HG03520 (cell line): ENCODE measurements at regions not wholly inside any gene's neighbourhood (a gene's known extent, or its start where the extent isn't known, plus 50 kb on each side); places are given as distances from the start of the nearest gene placed in this dataset.

ENCODE experiments used
- ATAC-seq: cut with Tn5 transposase; IDR thresholded peaks from one replicate; pipeline ENCODE4 v1.9.1; 2021; ENCODE audit warnings: mild to moderate bottlenecking, moderate library complexity; ENCODE audit not compliant: unreplicated experiment

DNA sequence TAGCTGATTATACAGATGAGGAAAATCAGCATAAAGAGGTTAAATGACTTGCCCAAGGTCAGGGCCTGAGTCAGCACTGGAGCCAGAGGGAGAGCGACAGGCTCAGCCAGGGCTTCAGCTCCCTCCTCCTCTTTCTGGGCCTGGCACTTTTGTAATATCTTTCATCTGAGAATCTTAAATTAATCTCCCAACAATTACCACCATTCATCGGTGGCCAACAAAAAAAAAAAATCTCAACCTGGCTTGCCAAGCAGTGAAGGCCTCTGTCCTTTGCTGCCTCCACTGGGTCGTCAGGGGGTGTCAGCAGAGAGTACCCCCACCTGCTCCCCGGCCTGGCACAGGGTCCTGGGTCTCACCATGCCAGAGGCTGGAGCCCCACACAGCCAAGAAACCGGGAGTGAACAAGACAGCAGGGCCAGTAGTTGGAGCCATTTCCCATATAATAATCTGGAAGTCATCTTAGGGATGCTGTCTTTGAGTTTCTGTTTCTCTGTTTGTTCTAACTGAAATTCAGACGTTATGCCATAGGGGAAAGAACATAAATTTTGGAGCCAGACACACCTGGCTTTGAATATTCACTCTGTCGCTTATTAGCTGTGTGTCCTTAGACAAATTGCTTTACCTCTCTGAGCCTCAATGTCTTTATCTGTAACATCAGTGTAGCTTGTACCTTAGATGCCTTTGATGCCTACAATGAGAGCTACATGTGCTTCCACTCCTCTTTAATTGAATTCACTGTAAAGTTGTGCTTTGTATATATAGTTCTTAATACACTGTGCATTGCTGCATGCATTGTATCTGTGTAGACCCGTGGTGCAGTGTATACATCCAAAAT is 299.9 kb upstream of the MSX2 start:
- ATAC-seq: no peak

DNA sequence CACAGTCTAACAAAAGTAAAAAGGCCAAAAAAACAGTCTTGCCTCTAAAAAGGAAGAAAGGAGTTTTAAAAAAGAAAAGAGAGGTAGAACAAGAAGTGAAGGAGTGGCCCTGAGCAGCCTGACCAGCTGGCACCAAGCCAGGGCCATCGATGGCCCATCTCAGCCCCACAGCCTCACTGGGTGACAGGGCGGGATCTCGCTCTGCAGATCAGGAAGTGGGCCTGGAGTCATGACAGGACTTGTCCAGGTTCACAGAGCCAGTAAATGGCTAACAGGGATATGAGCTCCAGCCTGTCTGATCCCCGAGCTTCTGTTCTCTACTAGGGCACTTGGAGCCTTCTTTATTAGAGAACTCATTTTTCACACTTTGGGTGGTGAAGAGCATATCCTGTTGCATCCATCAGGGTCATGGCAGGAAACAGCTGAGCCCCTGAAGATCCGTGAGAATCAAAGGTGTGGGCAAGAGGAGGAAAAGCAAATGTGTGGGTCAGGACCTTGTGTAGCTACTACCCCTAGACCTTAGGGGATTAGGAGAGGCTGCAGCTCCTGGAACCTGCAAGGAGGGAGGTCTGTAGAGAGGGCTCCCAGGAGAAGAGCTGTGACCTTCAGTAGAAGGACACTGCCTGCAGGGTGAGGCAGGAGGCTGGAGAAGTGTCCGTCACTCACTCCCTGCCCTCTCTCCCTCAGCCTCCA is 299.0 kb upstream of the MSX2 start:
- ATAC-seq: no peak

DNA sequence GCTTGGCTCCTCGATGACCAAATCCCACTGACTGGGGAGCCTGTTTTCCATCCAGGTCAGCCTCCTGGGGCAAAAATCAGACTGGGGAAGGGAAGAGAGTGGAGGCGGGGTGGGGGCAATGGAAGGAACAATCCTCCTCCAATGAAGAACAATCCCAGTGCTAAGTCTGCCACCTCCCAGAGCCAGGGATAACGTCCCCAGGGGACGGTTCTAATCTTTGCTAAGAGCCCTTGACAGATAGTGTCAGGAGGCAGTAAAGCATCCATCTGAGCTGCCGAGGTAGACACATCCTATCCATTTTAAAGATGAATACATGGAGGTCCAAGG is 298.5 kb upstream of the MSX2 start:
- ATAC-seq: no peak

DNA sequence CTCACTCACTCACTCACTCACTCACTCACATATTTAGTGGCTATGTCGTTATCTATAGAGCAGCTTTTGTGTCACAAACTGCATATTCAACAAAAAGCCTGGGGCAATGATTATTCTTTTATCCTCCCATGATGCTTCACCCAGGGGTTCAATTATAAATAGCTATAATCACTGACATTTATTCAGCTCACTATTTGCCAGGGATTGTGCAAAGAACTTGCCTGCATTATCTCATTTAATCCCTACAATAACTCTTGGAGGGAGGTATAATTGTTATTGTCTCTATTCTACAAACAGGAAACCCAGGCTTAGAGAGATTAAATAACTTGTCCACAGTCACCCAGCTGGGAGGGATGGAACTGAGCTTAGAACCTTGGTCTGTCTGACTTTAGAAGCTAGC is 298.0 kb upstream of the MSX2 start:
- ATAC-seq: no peak

DNA sequence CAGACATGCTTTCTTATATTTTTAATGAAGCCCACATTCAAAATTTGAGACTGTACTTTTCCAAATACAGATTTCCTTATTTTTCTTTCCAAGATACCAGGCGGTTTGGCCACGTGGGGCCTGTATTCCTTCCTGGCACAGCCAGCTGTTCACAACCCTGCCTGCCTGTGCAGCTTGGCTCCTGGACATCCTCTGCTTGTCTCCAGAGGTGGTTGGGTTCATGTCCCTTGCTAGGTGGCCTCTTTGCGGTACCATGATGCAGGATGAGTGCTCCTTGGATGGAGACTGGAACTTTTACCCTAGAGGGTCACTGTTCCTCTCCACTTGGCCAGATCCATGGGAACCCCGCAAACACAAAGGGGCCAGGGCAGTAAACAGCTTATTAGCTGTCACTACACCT is 297.5 kb upstream of the MSX2 start:
- no peak for ATAC-seq

DNA sequence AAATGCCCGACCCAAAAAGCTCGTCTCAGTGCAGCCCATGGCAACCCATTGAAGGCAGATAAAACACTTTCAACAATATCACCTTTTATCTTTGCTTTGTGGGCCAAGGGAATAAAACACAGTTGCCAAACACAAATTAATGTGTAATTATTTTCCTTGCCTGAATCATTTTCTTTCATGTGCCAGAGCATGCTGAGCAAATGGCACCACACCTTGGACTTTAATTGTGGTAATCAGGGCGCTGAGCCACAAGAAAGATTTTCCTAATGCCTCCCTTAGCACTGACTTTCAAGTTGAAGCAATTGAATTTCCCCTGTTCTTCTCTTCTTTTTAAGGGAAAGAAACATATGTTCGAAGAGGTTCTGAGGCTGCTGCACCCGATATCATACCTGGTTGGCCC is 297.1 kb upstream of the MSX2 start:
- no peak for ATAC-seq

DNA sequence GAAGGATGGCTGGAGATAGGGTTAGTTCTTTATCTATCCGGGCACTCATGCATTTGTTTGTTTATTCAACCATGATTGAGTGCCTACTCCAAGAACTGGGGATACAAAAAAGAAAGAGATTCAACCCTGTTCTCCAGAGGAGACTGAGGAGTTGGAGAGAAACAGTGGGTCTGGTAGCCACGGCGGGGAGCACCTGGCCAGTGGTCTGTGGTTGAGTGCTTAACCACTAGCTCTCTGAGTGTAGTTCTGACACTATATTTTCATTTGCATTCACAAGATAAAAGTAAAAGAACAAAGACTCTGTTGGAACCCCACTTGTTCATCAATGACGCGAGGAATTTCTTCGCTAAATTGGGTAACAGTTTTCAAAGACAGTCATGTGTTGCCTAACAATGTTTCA is 295.5 kb upstream of the MSX2 start:
- no peak for ATAC-seq

DNA sequence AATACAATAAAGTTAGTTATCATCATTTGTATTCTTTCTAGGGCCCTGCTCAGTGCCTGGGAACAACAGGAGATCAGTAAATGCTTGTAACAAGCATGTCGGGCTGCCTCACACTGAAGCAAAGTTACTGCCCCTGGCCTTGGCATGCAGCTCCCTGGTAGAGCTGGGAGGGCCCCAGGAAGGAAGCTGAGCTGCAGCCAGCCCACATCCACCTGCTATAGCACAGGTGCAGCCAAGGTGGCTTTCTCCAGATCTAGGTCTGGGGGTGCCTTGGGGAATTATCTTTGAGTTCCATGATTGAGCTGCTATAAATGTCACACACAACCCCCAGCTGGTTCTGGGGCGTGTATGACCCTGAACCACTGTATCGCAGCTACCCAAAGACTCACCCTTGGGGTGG is 293.4 kb upstream of the MSX2 start:
- ATAC-seq: no peak

DNA sequence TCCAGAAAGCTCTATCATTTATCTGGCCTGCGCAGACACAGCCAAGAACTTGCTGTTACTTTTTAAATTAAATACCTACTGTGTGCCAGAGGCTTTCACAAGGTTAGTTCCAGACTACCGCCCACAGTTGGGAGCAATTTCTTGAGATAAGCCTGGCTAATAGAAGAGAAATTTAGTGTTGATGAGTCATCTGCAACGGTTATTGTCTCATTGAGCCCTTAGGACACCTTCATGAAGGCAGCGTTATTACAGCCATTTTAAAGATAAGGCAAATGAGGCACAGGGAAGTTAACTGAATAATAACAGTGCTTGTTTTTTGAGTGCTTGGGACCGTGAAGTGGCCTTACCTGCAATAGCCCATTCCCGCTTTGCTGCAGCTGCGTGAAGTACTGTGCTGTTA is 292.9 kb upstream of the MSX2 start:
- ATAC-seq: no peak

DNA sequence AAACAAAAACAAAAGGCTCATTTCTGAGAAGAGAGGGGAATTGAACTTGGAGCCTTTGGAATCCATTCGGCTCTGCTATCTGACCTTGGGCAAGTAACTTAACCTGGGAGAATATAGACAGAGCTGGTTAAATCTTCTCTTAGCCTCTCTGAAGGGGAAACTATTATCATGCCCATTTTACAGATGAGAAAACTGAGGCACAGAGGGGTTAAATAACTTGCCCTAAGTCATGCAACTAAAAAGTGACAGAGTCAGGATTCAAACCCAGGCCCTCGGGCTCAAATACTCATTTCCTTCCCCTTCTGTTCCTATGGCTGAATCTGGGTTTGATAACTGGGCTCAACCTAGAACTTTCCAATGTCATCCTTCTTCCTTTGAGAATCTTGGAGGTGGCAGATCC is 291.3 kb upstream of the MSX2 start:
- ATAC-seq: no peak

DNA sequence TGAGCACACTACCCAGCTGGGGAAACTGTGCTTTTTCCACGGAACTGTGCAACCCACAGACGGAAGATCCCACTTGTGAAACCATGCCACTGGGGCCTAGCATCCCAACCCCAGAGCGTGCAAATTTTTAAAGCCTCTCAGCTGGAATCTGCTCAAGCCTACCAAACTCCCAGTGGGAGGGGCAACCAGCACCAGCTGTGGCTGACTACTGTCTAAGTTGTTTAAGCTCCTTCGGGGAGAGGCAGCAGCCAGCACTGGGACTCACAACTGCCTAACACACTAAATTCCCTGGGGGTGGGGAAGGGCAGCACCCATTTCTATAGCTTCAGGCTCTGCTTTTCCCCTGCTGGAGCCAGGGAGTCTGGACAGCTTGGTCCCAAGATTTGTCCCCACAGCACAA is 287.6 kb upstream of the MSX2 start:
- ATAC-seq: no peak

DNA sequence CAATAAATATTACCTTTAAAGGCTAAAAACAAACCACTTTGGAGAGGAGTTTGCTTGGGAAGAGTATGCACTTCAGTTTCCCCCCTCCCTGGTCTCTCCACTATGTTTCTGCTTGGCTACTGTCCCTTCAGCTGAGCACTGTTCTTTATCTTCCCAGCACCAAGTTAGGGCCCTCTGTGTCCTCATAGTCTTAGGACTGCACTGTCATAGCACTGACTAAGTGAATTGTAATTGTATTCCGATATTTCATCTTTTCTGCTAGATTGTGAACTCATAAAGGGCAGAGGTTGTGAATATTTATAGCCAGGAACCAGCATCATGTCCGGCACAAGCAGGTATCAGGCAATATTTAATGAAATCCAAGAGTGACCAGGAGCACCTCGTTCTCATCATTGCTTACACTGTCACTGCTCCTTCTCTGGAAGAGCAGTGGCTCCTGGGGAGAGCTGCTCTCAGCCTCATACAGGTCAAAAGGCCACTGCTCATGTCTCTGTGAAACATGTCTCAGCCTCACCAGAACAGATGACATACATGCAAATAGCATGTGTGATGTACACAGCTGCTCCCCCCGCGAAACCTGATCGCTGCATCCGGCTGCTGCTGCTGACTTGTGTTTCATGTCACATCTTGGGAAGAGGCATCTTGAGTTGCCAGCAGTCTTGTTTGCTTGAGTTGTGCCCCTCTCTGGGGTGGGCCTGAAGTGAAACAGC is 279.7 kb upstream of the MSX2 start:
- no peak for ATAC-seq

DNA sequence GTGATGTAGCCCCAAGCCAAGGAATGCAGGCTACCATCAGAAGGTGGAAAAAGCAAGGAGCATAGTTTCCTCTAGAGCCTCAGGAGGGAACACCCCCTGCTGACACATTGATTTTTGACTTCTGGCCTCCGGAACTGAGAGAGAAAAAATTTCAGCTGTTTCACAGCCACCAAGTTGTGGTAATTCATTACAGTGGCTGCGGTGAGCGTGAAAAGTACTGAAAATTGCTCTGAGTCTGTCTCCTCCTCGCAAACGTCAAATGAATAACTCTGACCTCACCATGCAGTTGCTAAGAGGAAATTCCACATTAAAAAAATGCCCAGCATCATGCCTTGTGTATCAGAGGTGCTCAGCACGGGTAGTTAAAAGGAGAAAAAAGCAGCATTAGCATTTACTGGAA is 277.9 kb upstream of the MSX2 start:
- no peak for ATAC-seq

DNA sequence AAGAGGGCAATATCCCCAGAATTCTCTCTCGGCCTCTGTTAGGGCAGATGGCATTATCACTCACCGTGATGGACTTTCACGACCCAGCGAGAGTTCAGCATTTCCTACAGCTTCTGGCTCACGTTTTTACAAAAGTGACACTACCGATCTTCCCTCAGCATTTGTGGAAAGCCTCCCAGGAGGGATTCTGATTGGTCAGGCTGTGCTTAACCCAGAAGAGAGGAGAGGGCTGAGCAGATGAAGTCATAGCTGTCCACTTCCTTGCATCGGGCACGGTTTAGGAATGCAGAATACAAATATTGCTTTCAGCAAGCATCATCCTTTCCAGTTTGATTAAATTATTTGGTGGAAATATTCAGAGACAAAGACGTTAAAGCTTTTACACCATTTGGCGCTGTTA is 277.4 kb upstream of the MSX2 start:
- no peak for ATAC-seq

DNA sequence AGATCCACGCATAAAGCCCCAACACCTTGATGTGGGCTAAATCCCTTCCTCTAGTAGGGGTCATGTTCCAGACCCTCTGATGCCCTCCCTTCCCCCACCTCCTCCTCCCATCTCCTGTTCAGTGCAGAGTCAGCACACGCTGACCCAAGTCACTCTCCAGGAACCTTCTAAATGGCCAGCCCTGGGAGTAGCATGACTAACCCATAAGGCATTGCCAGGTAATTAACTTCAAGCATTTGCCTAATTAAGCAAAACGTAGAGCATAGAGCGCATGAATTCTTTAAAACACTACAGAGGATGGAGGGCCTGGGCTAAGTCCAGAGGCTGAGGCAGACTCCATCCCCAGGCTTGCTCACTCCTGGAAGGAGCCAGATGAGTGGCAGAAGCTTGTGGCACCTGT is 276.3 kb upstream of the MSX2 start:
- no peak for ATAC-seq

DNA sequence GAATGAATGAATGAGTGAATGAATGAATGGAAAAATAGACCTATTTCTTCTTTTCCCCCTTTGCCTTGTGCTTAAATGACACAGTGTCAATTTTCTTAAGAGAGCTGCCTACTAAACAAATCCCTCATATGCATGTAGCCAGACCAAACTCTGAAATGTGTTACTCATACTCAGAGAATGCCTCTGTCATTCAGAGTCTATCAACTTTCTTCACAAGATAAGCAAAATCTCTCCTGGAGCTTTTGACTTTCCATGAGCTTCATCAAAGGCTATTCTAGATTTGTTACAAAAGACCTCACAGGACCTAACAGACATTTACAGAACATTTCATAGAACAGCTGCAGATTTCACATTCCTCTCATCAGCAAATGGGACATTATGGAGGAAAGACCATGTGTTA is 275.7 kb upstream of the MSX2 start:
- no peak for ATAC-seq

DNA sequence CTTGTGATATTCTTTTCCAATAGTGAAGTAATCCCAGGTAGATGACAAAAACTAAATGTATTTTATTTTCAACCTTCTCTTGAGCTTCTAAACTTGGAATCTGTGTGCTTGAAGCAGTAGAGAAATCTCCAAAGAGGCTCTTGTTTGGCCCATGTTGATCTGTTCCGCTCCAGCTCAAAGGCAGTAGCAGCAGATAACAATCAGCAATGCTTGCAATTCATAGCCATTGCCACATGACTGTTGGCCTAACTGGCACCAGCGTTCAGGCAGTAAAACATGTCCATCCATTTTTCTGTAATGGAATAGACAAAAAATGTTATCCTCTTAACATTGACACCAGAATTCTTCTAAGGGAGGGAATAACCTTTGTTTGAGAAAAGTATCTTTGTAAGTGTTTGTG is 270.7 kb upstream of the MSX2 start:
- no peak for ATAC-seq

DNA sequence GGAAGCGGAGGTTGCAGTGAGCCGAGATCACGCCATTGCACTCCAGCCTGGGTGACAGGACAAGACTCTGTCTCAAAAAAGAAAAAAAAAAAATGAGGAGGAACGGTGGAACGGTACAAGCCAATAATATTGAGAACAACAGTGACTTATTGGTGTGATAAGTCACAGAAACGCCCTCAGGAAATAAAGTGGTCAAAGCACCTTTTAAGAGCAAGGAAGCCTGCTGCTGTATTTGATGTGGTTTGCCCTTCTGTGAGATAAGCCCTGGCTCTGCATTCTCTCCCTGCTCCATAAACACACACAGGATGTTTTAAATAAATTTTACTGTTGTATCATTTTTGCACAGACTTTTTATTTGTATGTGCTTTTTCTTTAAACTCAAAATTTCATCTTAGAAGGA is 269.9 kb upstream of the MSX2 start:
- ATAC-seq: no peak

DNA sequence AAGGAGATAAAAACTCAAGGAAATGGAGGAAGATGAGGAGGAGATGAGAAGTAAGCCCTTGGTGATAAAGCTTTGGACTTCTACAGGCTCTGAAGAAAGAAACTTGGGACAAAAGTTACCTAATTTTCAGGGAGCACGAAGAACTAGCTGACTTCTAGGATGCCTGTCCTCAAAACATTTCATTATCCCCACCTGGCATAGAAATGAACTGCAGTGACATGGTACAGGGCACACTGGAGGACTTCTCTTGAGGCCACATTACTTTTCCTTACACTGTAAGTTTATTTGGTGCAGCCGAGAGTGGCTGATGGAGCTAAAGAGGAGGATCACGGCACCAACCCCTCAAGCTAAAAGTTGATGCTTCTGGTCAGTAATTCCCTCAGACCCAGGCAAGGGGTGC is 269.5 kb upstream of the MSX2 start:
- ATAC-seq: no peak

DNA sequence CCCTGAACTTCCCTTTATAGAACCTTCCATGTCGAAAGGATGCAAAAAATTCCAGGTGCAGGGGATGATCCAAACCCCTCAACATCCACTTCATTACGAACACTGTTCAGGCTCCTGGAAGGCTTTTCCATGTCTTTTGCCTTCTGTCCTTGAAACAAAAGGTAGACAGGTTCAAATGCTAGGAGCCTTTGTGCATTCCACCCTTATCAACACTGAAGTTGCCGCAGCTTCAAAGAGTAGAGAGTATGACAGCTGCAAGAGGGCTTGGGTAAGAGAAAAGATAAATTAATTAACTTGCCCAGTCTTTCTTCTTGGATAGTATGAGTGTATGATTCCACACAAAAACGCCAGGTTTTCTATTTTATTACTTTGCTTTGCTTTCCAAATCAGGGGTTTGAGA is 269.1 kb upstream of the MSX2 start:
- ATAC-seq: no peak

DNA sequence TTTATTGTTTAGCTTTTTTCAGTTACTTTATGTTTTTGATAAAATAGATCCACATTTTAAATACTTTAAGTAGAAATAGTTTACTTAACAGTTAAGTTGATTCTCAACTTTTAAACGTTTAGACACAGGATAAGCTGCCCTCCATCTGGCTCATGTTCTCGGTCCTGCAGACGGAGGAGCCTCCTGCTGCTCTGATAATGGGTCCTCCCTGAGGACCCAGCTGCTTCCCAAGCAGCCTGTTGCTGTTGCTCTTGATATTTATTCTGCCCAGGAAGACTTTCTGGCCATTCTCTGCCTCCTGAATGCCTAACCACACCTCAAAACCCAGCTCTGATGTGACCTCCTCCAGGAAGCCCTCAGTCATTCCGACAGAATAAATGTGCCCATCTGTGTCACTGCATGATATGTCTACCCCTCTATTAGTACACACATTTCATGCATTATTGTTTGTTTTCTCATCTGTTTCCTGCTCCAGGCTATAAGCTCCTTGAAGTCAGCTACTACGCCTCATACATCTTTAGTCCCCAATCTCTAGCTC is 267.2 kb upstream of the MSX2 start:
- ATAC-seq: no peak
